Muscle of leg (tissue), 3 donors: ENCODE measurements at regions not wholly inside any gene's neighbourhood (a gene's known extent, or its start where the extent isn't known, plus 50 kb on each side); places are given as distances from the start of the nearest gene placed in this dataset.
"Not testable (repeated sequence)": the region's sequence is repeated elsewhere in the genome, so short reads cannot be mapped to it uniquely, and the experiment has no call there.

Experiments used
- DNase-seq: peaks from one replicate; pipeline ENCODE4 v3.0.0; 2013
- H3K27ac ChIP-seq: one replicate; pipeline ENCODE4 v1.5.1; 2013; ENCODE audit warnings: mild to moderate bottlenecking, low read length, control low read depth
- H3K27me3 ChIP-seq: one replicate; pipeline ENCODE4 v1.6.1; 2013; ENCODE audit warnings: low read length; ENCODE audit not compliant: control insufficient read depth, insufficient read depth
- H3K36me3 ChIP-seq: one replicate; pipeline ENCODE4 v1.6.1; 2013; ENCODE audit warnings: low read length; ENCODE audit not compliant: control insufficient read depth, insufficient read depth
- H3K4me1 ChIP-seq: one replicate; pipeline ENCODE4 v1.6.1; 2013; ENCODE audit warnings: low read length; ENCODE audit not compliant: control insufficient read depth, insufficient read depth
- H3K4me3 ChIP-seq: one replicate; pipeline ENCODE4 v1.5.1; 2013; ENCODE audit warnings: low read length, control low read depth
- H3K9me3 ChIP-seq: replicated peaks from 2 replicates; pipeline ENCODE4 v1.6.1; 2013; ENCODE audit warnings: low read depth, low read length; ENCODE audit not compliant: control insufficient read depth
- WGBS: methylation state at CpG from one replicate; pipeline ENCODE4 v1.1.5; 2013; ENCODE audit warnings: missing lambda C conversion rate; ENCODE audit not compliant: insufficient coverage; 5-methylcytosine and 5-hydroxymethylcytosine counted together

- WGBS, result no CpG with 5 or more reads among the region's 2 CpGs
- H3K27ac ChIP-seq, result no peak overlapping the region
- no peak for DNase-seq
- H3K36me3 ChIP-seq, result no peaks in the 10 kb centered on the region
- peaks cover 5% of the 10 kb centered on the region for H3K4me1 ChIP-seq
- no peaks in the 10 kb centered on the region for H3K9me3 ChIP-seq
- H3K4me3 ChIP-seq, result no peak overlapping the region
- H3K27me3 ChIP-seq, result no peaks in the 10 kb centered on the region
Measured at GRCh38 chr7:81488210-81488609, 281.6 kb downstream of the HGF start.

- Histone ChIP-seq H3K9me3 (no peaks in the 10 kb centered on the region), H3K36me3 (no peaks in the 10 kb centered on the region), H3K27ac (no peak overlapping the region), H3K4me3 (no peak overlapping the region), H3K4me1 (peaks cover 5% of the 10 kb centered on the region), H3K27me3 (no peaks in the 10 kb centered on the region)
- WGBS, result no CpG with 5 or more reads among the region's 6 CpGs
- DNase-seq, result no peak
Measured at GRCh38 chr7:81487516-81487915, 282.3 kb downstream of the HGF start.

GRCh38 chr7:81484261-81484660 lies 285.6 kb downstream of the HGF start:
- Histone ChIP-seq H3K4me3 (no peak overlapping the region), H3K9me3 (no peaks in the 10 kb centered on the region), H3K27me3 (no peaks in the 10 kb centered on the region), H3K27ac (no peak overlapping the region), H3K4me1 (peaks cover 5% of the 10 kb centered on the region), H3K36me3 (no peaks in the 10 kb centered on the region)
- DNase-seq, result peak; percentile 94
- 21% methylated on average over 2 of the region's 3 CpGs for WGBS

GRCh38 chr7:81482600-81483186 lies 287.2 kb downstream of the HGF start:
- WGBS, result no CpG with 5 or more reads among the region's 2 CpGs
- DNase-seq, result peak; percentile 37
- Histone ChIP-seq H3K9me3 (no peaks in the 10 kb centered on the region), H3K27ac (no peak overlapping the region), H3K36me3 (no peaks in the 10 kb centered on the region), H3K4me3 (no peak overlapping the region), H3K27me3 (no peaks in the 10 kb centered on the region), H3K4me1 (peaks cover 5% of the 10 kb centered on the region)

- Histone ChIP-seq H3K27me3 (no peaks in the 10 kb centered on the region), H3K9me3 (no peaks in the 10 kb centered on the region), H3K4me1 (no peaks in the 10 kb centered on the region), H3K4me3 (no peak overlapping the region), H3K27ac (no peak overlapping the region), H3K36me3 (no peaks in the 10 kb centered on the region)
- WGBS, result 89% methylated on average over 5 of the region's 5 CpGs
- DNase-seq, result no peak
Measured at GRCh38 chr7:81478664-81479063, 291.2 kb downstream of the HGF start.

- H3K27ac ChIP-seq, DNase-seq, H3K27me3 ChIP-seq, H3K36me3 ChIP-seq, H3K4me3 ChIP-seq, H3K9me3 ChIP-seq, H3K4me1 ChIP-seq: not testable (repeated sequence)
- 100% methylated on average over 1 of the region's 3 CpGs for WGBS
Measured at GRCh38 chr7:81478201-81478600, 291.6 kb downstream of the HGF start.

- Histone ChIP-seq H3K27me3 (no peaks in the 10 kb centered on the region), H3K9me3 (no peaks in the 10 kb centered on the region), H3K4me1 (peaks cover 6% of the 10 kb centered on the region), H3K36me3 (no peaks in the 10 kb centered on the region), H3K4me3 (no peak overlapping the region), H3K27ac (no peak overlapping the region)
- WGBS, result 100% methylated on average over 2 of the region's 6 CpGs
- DNase-seq, result no peak
Measured at GRCh38 chr7:81473236-81473635, 296.6 kb downstream of the HGF start.

GRCh38 chr7:81470724-81471379 lies 299.0 kb downstream of the HGF start:
- H3K4me1 ChIP-seq, result peaks cover 6% of the 10 kb centered on the region
- no peaks in the 10 kb centered on the region for H3K27me3 ChIP-seq
- no peak overlapping the region for H3K4me3 ChIP-seq
- H3K36me3 ChIP-seq, result no peaks in the 10 kb centered on the region
- H3K9me3 ChIP-seq, result no peaks in the 10 kb centered on the region
- DNase-seq, result no peak
- 87% methylated on average over 3 of the region's 6 CpGs for WGBS
- H3K27ac ChIP-seq, result no peak overlapping the region

GRCh38 chr7:81469869-81470723 lies 299.8 kb downstream of the HGF start:
- Histone ChIP-seq H3K36me3 (no peaks in the 10 kb centered on the region), H3K27me3 (no peaks in the 10 kb centered on the region), H3K27ac (no peak overlapping the region), H3K4me1 (peaks cover 6% of the 10 kb centered on the region), H3K9me3 (no peaks in the 10 kb centered on the region), H3K4me3 (no peak overlapping the region)
- 11% methylated on average over 5 of the region's 9 CpGs for WGBS
- DNase-seq, result peak; percentile 89

GRCh38 chr7:81469153-81469868 lies 300.5 kb downstream of the HGF start:
- peaks cover 6% of the 10 kb centered on the region for H3K4me1 ChIP-seq
- no peaks in the 10 kb centered on the region for H3K9me3 ChIP-seq
- H3K27me3 ChIP-seq, result no peaks in the 10 kb centered on the region
- no CpG with 5 or more reads among the region's 2 CpGs for WGBS
- no peak overlapping the region for H3K4me3 ChIP-seq
- H3K36me3 ChIP-seq, result no peaks in the 10 kb centered on the region
- peak; percentile 34 for DNase-seq
- H3K27ac ChIP-seq, result no peak overlapping the region
